GM23248 (cell line): ENCODE measurements at regions not wholly inside any gene's neighbourhood (a gene's known extent, or its start where the extent isn't known, plus 50 kb on each side); places are given as distances from the start of the nearest gene placed in this dataset.

Experiments used
- EZH2 ChIP-seq: fragments of 200-600 bp; sonication (generic); IDR thresholded peaks from 2 replicates; pipeline ENCODE4 v1.6.1; 2018; ENCODE audit warnings: antibody characterized with exemption, mild to moderate bottlenecking; ENCODE audit not compliant: insufficient read depth, poor library complexity, severe bottlenecking
- EZH2phosphoT487 ChIP-seq: fragments of 200-600 bp; sonication (generic); IDR thresholded peaks from 2 replicates; pipeline ENCODE4 v1.6.1; 2018; ENCODE audit warnings: antibody characterized with exemption, moderate library complexity, mild to moderate bottlenecking, low read depth; ENCODE audit not compliant: insufficient read depth

DNA sequence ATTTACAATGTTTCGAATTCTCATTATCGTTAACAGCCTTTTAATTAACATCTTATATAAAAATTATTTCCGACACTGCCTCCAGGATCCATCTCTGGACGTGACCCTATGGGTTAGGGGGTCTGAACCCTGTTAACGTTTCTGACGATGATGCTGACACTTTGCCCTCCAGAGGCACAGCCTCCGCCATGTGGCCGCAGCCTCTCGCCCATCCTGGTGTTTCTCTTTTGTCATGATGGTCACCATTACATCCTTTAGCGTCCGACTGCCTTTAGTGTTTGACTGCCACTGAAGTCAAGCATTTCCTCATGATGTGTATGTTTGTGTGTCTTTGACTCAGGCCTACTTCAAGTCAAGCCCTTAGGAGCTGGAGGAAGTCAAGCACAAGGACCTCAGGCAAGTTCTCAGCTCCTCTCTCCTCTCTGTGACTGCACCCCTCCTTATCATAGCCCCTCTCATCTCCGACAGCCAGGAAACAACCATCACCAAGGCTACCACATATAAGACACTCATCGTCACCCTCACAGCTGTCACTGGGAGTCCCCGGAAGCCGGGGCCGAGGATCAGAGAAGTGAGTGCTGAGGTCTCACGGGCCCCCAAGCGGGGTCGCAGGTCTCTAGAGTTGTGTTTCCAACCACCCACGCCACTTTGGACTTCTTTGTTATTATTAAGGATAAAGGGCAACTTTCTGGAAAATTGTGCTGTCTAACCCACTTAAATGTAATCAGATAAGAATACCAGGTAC, 96.1 kb upstream of the PPP2R2D start:
- no peak for TF ChIP-seq EZH2
- no peak for TF ChIP-seq EZH2phosphoT487
